ENCODE measurements at regions not wholly inside any gene's neighbourhood (a gene's known extent, or its start where the extent isn't known, plus 50 kb on each side); places are given as distances from the start of the nearest gene placed in this dataset.

GRCh38 chr12:24560192-24560775, 388.6 kb downstream of the BCAT1 start:
- Mint-ChIP-seq H3K4me3 (peak overlapping the region; percentile 91), H3K27ac (no peak overlapping the region), H3K9me3 (ENCODE audit: insufficient read depth) (no peaks in the 10 kb centered on the region), H3K4me1 (peaks cover 22% of the 10 kb centered on the region), H3K27me3 (peaks cover 23% of the 10 kb centered on the region)
- Histone ChIP-seq H4K20me1 (ENCODE audit: control insufficient read depth, insufficient read depth, low read length, poor library complexity, severe bottlenecking) (no peaks in the 10 kb centered on the region), H3K9me3 (ENCODE audit: control extremely low read depth in 1 of 3, control insufficient read depth in 2 of 3, insufficient read depth in 1 of 3, low read length in 2 of 3) (peaks cover 0 to 4% (median 0%) of the 10 kb centered on the region in 3 donors), H3K27ac (ENCODE audit: low read length in 2 of 2) (no peak overlapping the region), H3K79me2 (ENCODE audit: control insufficient read depth, insufficient read depth, low read length) (no peaks in the 10 kb centered on the region), H3K9ac (ENCODE audit: low read length) (peak overlapping the region; percentile 78), H3K4me2 (replicated peaks; ENCODE audit: low read depth, low read length, poor library complexity, severe bottlenecking) (peak overlapping the region; percentile 82), H3K4me3 (ENCODE audit: control extremely low read depth in 1 of 5, extremely low read depth in 1 of 5, insufficient read depth in 1 of 5, low read depth in 2 of 5, low read length in 4 of 5) (peak overlapping the region in 1 of 5 experiments; percentile 80), H3K36me3 (replicated peaks in 1 of 2; ENCODE audit: control extremely low read depth in 1 of 2, control insufficient read depth in 1 of 2, extremely low read depth in 1 of 2, insufficient read depth in 2 of 2, low read length in 1 of 2) (no peaks in the 10 kb centered on the region), H3K27me3 (replicated peaks in 1 of 4; ENCODE audit: control extremely low read depth in 1 of 4, control insufficient read depth in 3 of 4, insufficient read depth in 4 of 4, low read length in 3 of 4) (peaks cover 0 to 23% (median 18%) of the 10 kb centered on the region in 4 experiments), H3K4me1 (ENCODE audit: control insufficient read depth in 2 of 2, insufficient read depth in 2 of 2, low read length in 2 of 2) (peaks cover 15 to 18% of the 10 kb centered on the region in 2 donors), H2AFZ (ENCODE audit: insufficient read depth, low read depth, low read length, poor library complexity, severe bottlenecking) (peak overlapping the region; percentile 92)
- CTCF ChIA-PET: no interaction called here
- no peak for TF ChIP-seq CTCF (IDR thresholded peaks at IDR 0.05)
- no peak for TF ChIP-seq EZH2 (IDR thresholded peaks at IDR 0.05; ENCODE audit: borderline replicate concordance, insufficient read depth, low read depth, low read length, poor library complexity, severe bottlenecking)
- POLR2A ChIA-PET: no interaction called here
- 66% methylated on average over 2 of the region's 2 CpGs for WGBS (ENCODE audit: insufficient coverage)
- ATAC-seq (ENCODE audit: low read depth) (no peak), DNase-seq (no peak)
- intact Hi-C loops (cut with micrococcal nuclease): loop anchor here (5.0 kb wide), 2 partner anchors 37 to 198 kb away; no protein-coding TSS in a partner anchor

GRCh38 chr12:24557738-24558137, 391.2 kb downstream of the BCAT1 start:
- Mint-ChIP-seq H3K27me3 (peaks cover 10% of the 10 kb centered on the region), H3K4me3 (no peak overlapping the region), H3K27ac (no peak overlapping the region), H3K9me3 (ENCODE audit: insufficient read depth) (peaks cover 3% of the 10 kb centered on the region), H3K4me1 (peaks cover 16% of the 10 kb centered on the region)
- Histone ChIP-seq H3K27me3 (replicated peaks in 1 of 4; ENCODE audit: control extremely low read depth in 1 of 4, control insufficient read depth in 3 of 4, insufficient read depth in 4 of 4, low read length in 3 of 4) (peaks cover 0 to 17% (median 11%) of the 10 kb centered on the region in 4 experiments), H4K20me1 (ENCODE audit: control insufficient read depth, insufficient read depth, low read length, poor library complexity, severe bottlenecking) (no peaks in the 10 kb centered on the region), H3K79me2 (ENCODE audit: control insufficient read depth, insufficient read depth, low read length) (peaks cover 2% of the 10 kb centered on the region), H3K9me3 (ENCODE audit: control extremely low read depth in 1 of 3, control insufficient read depth in 2 of 3, insufficient read depth in 1 of 3, low read length in 2 of 3) (peaks cover 0 to 2% (median 0%) of the 10 kb centered on the region in 3 donors), H3K4me2 (replicated peaks; ENCODE audit: low read depth, low read length, poor library complexity, severe bottlenecking) (no peak overlapping the region), H2AFZ (ENCODE audit: insufficient read depth, low read depth, low read length, poor library complexity, severe bottlenecking) (no peak overlapping the region), H3K4me1 (ENCODE audit: control insufficient read depth in 2 of 2, insufficient read depth in 2 of 2, low read length in 2 of 2) (peaks cover 8 to 9% of the 10 kb centered on the region in 2 donors), H3K36me3 (replicated peaks in 1 of 2; ENCODE audit: control extremely low read depth in 1 of 2, control insufficient read depth in 1 of 2, extremely low read depth in 1 of 2, insufficient read depth in 2 of 2, low read length in 1 of 2) (no peaks in the 10 kb centered on the region), H3K27ac (ENCODE audit: low read length in 2 of 2) (no peak overlapping the region), H3K9ac (ENCODE audit: low read length) (no peak overlapping the region), H3K4me3 (ENCODE audit: control extremely low read depth in 1 of 5, extremely low read depth in 1 of 5, insufficient read depth in 1 of 5, low read depth in 2 of 5, low read length in 4 of 5) (no peak overlapping the region)
- DNase-seq (no peak), ATAC-seq (ENCODE audit: low read depth) (no peak)
- ChIA-PET CTCF (interaction anchor here (0.6 kb wide), 1 partner anchor 89 kb away, joined by 3 read pairs; no protein-coding TSS in a partner anchor), POLR2A (no interaction called here)
- no CpG with 5 or more reads among the region's 1 CpG for WGBS (ENCODE audit: insufficient coverage)
- TF ChIP-seq CTCF (IDR thresholded peaks at IDR 0.05): no peak
- TF ChIP-seq EZH2 (IDR thresholded peaks at IDR 0.05; ENCODE audit: borderline replicate concordance, insufficient read depth, low read depth, low read length, poor library complexity, severe bottlenecking): no peak
- intact Hi-C loops (cut with micrococcal nuclease): no loop called here
